ENCODE measurements at regions not wholly inside any gene's neighbourhood (a gene's known extent, or its start where the extent isn't known, plus 50 kb on each side); places are given as distances from the start of the nearest gene placed in this dataset.

DNA sequence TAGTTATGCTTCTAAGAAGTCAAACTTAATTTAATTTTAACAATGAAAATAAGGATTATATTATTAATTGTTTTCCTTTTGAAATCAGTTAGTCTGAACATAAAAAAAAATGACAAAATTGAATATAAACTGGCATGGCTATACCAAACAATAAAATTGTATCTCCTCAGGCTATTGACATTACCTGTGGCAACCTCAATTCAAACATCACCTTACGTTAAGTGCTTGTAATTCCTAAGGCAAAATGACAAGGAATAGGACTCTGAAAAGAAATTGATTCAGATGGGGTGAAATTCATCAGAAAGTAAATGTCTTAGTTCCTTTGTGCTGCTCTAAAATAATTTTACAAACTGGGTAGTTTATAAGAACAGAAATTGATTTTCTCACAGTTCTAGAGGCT, 89.5 kb downstream of the SLITRK6 start:
- TF ChIP-seq POLR2A (IDR thresholded peaks at IDR 0.05; ENCODE audit: low read depth, low read length) (no peak), POLR2AphosphoS5 (IDR thresholded peaks at IDR 0.05; ENCODE audit: low read depth, low read length) (no peak), TAF1 (IDR thresholded peaks at IDR 0.05; ENCODE audit: low read depth, low read length) (no peak), POU2F2 (IDR thresholded peaks at IDR 0.05; ENCODE audit: low read depth, low read length) (no peak)

All from GM12891 (cell line).